ENCODE measurements at regions not wholly inside any gene's neighbourhood (a gene's known extent, or its start where the extent isn't known, plus 50 kb on each side); places are given as distances from the start of the nearest gene placed in this dataset.
"Not testable (repeated sequence)": the region's sequence is repeated elsewhere in the genome, so short reads cannot be mapped to it uniquely, and the experiment has no call there.

DNA sequence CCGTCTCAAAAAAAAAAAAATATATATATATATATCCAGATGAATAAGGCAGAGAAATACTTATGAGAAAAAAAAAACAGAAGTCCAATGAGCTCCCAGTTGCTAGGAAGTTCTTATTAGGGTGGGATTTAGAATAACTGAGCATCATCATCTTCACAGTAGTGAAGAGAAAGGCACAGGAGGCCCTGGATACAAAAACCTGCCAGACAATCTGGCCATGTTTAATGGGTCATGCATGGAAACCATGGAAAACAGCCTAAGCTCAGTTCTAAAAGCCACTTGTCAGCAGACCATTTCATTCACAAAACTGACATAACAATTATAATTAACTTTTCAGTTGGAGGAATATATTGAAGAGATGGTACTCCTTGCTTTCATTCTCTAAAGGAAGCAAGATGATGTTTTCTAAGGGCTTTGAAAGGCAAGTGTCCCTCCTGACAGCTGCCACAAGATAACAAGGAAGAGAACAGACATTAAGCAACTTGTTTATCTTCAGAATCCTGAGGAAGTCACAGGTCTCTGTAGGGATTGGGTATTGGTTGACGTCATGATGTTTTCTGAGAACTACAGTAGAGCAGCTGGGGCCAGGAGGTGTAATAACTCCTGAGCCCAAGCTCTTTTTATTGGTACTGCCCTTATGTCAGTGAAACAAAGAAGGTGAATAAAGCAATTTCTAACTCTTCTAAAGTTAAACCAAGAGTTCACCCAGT is 463.1 kb downstream of the DMAC1 start:
- no peak for DNase-seq

DNA sequence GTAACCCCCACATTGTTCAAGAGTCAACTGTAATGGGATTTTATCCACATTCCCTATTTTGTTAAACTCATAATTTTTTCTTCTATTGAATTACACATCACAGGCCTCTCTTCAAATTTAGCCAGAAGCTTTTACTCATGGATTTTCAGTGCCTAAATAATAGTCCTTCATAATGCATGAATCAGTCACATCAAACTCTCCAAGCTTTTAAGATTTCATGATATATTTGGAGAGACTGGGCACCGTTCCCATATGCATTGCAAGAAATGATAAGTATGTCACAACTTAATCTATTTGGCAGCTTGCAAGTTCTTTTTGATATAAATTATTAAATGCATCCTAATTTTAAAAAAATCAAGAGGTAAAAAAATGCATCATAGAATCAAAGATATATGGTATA is 465.9 kb downstream of the DMAC1 start:
- no peak for DNase-seq

DNA sequence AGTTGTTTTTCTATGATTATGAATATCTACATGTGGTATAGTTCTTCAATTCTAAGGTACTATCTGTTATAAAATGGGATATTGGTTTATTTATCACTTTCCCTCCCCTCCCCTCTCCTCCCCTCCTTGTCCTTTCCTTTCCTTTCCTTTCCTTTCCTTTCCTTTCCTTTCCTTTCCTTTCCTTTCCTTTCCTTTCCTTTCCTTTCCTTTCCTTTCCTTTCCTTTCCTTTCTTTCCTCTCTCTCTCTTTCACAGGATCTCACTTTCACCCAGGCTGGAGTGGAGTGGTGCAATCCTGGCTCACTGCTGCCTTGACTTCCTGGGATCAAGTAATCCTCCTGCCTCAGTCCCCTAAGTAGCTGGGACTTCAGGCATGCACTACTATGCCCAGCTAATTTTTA is 466.8 kb downstream of the DMAC1 start:
- DNase-seq: no peak

DNA sequence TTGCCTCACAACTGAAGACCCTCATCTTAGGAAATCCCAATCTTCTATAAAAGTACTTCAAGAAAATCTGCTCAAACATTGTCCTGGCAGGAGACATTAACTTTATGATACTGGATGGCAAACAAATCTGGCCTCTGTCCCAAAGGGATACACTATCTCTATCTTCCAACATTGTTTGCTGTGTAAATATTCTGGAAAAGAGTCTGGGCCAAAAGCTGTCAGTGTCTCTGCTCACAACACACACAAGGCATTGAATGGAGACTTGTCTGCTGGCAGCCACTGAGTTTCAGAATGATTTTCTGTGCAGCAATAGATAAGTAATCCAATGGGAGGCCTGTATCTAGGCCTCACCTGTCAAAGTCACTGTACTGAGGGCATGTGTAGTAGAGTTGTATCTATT is 471.1 kb downstream of the DMAC1 start:
- no peak for DNase-seq

DNA sequence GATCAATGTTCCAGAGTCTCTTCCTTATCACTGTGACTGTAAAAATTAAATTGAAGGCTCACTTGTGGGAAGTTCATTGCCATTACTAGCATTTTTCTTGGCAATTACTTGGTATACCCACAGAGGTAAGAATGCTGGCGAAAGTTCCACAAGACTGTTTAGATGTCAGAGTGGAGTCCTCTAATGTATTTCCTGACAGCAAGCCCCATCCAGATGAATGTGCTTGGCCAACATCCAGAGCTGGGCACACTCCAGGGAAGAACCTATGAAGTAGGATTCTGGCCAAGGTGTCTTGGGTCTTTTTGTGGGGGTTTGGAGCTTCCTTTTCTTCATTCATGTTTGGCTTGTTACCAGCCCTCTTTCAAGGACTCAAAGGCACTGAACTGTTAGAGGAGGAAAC is 473.6 kb downstream of the DMAC1 start:
- no peak for DNase-seq

DNA sequence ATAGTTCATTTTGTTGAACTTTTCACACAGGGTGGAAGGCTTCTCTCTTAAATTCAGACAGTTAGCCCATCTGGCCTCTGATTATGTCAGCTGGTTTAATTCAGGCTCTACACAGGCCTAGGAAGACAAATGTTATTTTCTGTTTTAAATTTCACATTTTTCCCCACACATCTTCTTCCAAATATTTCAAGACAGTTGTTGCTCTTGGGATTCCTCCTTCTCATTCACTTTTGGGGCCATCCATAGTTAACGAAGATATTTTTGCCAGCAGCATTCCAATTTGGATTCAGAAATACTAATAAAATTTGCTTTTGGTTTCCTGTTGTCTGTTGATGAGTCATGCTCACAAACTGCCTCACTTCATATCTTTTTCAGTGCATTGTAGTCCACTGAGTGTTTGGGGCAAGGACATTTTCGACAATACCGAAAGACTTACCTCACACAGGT is 475.4 kb downstream of the DMAC1 start:
- DNase-seq: no peak

DNA sequence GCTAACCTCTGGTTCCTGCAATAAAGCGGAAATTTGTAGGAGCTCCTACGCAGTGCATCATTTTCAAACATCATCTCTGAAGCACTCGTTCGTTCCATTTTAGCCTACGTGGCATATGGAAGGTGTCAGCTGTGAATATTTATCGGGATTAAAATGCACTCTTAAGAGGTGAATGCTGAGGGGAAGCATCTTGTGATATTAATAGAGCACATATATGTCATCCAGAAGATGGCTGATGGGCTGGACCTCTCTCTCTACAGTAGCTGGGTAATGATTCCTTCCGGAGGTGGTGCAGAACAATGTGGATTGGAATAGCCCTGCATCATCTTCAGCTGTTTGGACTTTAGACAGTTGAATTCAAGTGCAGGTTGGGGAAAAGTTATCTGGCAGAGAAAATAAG is 478.7 kb downstream of the DMAC1 start:
- DNase-seq: no peak

DNA sequence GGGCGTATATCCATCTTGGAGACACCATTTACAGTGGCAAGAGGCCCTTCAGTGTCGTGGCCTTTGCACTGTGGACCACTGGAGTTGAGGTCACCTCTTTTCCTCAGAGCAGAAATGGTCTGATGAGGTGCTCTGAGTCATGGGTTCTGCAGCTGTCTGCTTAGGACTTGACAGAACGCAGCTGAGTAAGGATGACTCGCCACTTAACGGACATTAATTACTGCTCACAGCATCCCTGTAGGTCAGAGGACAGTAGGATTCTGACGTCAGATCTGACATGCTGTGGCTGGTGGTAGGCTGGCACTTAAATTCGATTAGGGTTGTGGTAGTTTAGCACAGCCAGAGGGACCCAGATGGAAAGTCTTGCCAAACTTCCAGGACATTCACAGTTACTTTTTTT is 479.4 kb downstream of the DMAC1 start:
- no peak for DNase-seq

DNA sequence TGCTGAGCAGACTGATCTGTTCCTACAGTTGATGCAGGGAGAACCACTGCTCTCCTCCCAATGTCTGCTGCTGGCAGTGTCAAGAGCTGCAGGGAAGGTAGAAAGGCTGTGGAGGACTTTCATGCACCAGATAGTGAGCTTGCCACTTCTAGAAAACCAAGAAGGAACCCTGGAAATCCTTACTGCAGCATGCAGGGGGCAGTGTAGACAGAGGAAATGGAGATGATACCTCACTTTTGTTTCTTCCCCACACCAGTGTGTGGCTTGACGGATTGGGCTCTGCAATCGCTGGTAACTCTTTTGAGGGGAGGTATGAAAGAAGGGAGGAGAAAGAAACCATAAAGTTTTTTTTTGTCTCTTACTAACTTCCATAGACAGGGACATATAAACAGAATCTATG is 480.7 kb downstream of the DMAC1 start:
- no peak for DNase-seq

DNA sequence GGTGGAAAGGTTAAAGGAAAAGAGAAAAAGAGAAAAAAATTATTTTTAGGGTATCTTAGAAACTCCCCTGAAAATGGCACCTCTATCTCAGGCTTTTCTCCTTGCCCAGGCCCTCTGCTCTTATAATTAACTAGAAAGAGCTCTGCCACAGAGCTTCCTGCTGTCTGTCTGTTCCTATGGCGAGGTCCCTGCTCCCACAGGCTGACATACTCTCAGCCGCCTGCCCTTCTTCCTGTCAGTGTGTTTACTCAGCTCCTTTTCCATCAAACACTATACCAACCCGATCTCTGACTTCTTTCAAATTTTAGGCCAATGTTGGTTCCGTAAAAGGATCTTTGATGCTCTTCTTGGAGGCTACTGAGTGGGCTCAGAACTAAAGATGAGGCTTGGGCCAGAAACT is 482.6 kb downstream of the DMAC1 start:
- DNase-seq: no peak

DNA sequence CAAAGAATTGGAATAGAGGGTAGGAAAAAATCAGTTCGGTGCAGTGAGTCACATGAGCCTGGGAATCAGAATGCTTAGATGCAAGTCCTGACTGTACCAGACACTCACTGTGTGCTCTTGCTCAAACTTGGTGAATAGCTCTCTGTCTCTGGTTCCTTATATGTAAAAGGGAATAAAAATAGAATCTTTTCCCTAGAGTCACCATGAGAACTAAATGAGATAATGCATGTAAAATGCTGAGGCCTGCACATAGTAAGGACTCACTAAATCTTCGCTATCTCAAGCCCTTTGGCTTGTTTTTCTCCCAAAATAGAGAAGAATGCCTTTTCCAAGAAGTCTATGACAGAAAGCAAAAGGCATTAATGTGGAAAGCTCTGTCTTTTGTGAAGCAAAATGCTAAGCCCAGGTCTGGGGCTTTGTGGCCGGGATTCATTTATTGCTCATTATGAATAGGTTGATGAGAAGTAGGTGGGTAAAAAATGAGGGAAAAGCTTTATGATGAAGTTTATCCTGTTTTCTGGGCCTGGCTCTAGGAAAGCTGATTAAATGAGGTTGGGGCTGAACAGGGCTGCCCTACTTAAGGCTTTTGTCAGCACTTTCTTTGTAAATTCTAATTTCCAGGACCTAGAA is 483.3 kb downstream of the DMAC1 start:
- no peak for DNase-seq

DNA sequence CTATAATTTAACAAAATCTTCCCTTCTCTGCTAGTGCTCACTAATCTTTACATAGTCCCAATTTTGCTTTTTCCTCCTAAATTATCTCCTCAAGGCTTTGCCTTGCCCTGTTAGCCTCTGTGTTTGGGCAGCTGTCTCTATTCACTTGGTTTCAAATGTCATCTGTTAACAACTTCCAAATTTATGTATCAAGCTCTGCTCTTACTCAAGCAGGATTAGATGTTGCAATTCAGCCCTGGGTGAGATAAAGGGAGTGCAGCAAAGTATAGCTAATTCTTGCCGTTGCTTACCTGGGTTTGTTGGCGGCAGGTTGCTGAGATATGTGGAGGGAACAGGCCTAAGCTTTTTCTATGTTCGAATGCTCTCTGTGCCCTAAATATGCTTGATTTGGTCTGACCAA is 483.8 kb downstream of the DMAC1 start:
- no peak for DNase-seq

DNA sequence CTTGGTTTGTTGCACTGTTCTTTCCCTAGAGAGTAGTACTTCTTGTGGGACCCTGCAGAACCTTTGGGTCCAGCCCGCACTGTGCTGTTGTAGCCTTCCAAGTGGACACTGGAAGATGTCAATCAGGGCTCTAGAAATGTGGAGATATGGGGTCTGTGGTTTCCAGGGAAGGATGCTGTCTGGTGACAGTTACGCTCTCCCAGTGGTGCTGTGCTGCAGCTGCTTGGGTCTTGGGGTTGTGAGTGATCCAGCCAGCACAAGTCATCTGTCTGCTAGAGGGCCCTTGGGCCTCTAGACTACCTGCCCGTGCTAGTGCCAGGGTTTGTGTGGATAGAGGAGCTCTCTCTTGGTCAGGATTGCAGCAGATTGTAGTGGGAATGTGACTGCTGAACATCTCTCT is 484.5 kb downstream of the DMAC1 start:
- DNase-seq: no peak

DNA sequence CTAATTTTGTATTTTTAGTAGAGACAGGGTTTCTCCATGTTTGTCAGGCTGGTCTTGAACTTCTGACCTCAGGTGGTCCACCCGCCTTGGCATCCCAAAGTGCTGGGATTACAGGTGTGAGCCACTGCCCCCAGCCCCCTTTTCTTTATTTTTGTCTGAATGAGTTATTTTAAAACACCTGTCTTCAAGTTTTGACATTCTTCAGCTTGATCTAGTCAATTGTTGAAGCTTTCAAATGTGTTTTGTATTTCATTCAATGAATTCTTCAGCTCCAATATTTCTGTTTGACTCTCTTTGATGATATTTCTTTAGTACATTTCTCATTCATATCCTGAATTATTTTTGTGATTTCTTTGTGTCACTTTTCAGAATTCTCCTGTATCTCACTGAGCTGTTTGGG is 486.2 kb downstream of the DMAC1 start:
- DNase-seq: no peak

DNA sequence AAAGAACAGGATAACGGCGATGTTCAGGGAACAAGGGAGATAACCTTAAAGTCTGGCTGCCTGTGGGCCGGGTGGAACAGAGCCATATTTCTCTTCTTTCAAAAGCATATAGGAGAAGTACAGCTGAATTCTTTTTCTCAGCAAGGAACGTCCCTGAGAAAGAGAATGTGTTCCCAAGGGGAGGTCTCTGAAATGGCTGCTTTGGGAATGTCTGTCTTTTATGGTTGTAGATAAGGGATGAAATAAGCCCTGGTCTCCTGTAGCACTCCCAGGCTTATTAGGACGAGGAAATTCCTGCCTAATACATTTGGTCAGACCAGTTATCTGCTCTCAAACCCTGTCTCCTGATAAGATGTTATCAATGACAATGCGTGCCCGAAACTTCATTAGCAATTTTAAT is 490.5 kb downstream of the DMAC1 start:
- DNase-seq: not testable (repeated sequence)

DNA sequence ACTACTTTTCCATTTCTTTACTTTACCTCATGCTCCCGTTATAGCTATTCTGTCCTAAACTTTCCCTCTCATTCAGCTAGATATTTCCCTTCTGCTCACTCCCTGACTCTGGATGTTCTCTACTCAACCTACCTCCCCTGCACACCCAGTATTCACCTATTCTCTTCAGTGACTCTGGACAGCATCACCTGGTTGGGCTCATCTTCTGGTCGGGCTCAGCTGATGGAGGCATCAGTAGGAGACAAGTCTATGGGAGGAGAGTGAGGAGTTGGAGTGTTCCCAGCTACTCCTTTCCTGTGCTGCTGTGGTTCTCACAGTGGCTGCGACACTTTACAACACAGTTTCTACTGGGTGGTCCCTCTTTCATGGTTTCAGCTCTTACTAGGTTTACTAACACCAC is 493.9 kb downstream of the DMAC1 start:
- DNase-seq: no peak

DNA sequence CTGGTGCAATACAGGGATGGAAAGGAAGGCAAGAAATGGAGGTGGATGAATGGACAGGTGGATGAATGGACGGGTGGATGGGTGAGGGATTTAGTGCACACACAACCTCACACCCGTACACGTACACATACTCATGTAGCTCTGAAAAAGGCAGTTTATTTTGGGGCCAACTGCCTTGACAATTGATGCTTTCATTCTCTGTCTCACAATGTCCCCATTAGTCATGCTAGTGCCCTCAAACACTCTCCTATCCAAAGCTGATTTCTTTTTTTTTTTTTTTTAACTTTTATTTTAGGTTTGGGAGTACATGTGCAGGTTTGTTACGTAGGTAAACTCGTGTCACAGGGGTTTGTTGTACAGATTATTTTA is 495.0 kb downstream of the DMAC1 start:
- no peak for DNase-seq

DNA sequence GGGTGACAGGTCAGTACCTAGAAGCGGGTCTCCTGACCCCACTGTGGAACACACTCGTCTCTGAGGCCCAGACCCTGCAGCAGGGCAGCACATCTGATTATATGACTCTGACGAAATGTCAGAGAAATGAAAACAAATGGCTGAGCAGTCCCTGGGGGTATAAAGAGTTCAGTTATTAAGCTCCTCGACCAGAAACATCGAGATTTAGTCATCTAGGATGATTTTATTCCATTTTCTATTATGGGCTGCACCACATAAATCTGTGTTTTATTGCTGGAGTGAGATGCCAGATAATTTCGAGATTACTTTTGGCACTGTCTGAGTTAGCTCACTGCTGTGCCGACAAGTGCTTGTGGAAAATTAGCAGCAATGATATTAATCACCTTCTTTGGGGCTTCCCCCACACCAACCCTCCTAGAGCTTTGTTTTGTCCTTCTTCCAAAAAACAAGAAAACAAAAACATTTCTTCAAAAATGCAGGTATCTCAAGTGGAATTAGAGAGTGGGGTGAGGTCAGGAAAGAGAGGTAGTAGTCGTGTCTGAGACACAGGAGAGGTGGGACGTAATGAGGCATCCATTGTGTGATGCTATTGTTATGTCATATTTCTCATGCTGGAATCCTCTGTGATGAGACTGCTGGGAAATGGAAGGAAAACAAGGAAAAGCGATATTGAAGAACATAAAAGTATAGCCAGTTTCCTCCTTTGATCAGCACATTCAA is 495.5 kb downstream of the DMAC1 start:
- DNase-seq: no peak

DNA sequence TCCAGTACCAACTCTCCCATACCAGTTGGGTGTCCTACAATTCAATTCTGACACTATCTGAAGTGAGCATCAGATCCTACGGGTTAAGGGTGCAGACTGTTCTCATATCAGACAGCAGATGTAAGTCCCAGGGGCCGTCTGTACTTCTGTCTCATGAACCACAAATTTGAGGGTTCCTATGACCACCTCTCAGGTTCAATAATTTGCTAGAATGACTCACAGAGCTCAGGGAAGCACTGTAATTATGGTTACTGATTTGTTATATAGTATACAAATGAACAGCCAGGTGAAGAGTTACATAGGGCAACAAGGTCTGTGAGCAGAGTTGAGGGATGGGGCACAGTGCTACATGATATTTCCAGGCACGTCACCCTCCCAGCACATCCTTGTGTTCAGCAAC is 499.1 kb downstream of the DMAC1 start:
- DNase-seq: no peak

DNA sequence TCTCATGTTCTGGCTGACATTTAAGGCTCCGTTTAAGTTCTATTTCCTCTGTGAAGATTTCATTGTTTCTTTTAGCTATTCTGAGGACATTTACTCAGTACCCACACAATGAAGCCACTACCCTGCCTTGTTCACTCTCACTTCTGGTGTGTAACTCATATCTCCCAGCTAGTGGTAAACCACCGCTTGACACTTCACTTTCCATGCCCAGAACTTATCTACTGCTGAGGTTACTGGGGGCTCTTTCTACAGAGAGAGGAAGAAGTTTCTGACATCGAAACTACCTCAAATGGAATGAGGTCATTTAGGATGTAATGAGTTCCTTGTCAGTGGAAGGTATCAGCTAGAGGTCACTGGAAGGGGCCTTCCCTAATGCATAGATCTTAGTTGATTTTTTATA is 501.5 kb downstream of the DMAC1 start:
- DNase-seq: peak; percentile 11 to 18

DNA sequence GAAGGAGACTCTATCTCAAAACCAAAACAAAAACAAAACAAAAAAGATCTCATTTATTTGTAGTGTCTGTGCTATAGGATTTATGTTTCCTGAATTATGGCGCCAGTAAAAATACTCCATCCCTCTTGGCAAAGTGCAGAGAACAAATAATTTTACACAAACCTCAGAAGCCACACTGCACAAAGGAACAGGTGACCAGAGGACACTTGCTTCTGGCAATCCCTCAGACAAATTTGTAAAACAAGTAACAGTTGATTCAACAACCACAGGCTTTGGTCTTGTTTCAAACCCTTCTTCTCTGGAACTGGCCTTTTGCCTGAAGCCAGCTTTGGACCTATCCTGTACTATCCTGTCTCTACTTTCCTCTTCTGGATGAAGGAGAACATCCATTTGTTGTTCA is 502.1 kb downstream of the DMAC1 start:
- DNase-seq: no peak

DNA sequence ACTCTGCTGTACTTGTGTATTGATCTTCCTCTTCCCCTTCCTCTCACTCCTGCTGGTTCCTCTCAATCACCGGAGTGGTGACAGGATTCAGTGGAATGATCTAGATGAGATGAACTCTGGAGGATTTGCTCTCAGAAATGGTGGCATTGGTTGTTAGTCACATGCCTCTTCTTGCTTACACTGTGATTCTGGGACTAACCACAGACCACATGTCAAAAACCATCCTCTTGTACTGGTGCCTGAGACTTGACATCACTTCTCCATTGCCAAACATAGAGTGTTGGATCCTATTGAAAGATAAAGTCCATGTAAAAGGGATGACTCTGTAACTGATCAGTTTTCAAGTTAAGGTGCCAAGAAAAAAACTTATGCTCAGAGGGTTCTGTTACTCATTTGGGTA is 506.5 kb downstream of the DMAC1 start:
- no peak for DNase-seq

DNA sequence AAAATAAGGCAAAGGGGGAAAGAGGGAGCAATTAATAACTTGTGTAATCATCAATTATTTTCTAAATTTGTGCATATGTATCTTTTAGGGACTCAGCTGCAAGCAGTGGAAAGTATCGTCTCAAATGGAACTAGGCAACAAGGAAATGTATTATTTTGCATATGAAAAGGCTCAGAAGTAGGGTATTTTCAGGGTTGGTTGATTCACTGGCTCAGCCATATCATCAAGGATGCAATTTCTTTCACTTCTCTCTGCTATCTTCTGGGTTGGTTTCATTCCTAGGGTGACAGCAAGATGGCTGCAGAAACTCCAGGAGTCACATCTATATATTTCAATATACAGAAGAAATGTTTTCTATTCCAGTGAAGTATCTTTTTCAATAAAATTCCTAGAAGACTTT is 509.8 kb downstream of the DMAC1 start:
- DNase-seq: no peak

DNA sequence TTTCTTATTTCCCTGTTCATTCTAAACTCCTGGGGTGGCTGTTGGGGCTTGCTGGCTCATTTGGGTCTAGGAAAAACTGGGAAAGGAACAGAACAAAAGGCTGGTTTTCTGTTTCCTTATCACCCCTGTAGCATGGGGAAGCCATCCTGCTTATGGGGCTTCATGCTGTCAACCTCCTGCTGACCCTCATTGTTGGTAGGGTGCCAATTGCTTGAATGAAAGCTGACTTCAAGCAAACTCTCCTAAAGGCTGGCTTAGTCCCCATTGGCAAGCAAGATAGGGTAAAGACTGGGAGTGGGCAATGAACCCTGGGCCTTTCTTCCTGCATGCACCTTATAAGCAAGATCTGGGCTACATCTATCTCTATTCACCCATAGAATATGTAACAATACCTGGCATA is 511.6 kb downstream of the DMAC1 start:
- no peak for DNase-seq

DNA sequence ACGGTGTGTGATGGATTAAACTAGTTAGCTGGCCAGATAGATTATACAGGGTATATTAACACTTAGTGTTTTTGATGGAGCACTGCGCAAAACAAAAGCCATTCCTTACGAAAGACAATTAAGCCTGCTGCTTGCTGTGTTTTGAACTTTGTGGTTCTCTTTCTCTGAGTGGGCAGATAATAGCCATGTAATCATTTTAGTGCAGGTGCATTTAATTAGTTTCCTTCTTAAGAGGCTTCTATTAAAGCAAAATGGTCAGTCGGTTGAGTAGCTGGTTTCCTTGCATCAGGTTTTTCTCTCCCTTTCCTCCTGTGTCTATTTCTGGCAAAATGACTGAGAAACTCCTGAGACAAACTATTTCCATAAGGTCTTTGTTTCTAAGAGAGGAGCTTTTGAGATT is 512.5 kb downstream of the DMAC1 start:
- no peak for DNase-seq
